ENCODE measurements at regions not wholly inside any gene's neighbourhood (a gene's known extent, or its start where the extent isn't known, plus 50 kb on each side); places are given as distances from the start of the nearest gene placed in this dataset.

DNA sequence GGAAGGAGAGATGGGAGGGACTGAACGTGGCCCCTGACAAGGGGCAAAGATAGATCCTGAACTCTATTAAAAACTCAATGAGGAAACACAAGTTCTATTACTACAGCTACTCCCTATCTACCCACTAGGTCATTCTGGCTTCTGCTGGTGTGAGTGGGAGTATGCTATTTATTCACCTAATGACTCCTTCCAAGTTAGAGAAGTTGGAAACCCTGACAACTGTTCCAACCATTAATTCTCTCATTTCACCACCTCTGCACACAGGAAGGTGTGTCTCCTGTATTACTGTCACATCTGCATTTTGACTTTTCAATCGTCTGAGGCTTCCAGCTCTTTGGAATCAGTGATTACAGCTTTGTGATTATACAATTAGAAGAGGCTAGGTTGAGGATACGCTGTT lies 169.4 kb upstream of the ADO start:
- TF ChIP-seq EZH2 (IDR thresholded peaks at IDR 0.05; ENCODE audit: insufficient read depth, poor library complexity, severe bottlenecking) (no peak), EZH2phosphoT487 (IDR thresholded peaks at IDR 0.05; ENCODE audit: insufficient read depth, low read depth) (no peak)

Data from GM23248 (cell line).